ENCODE measurements at regions not wholly inside any gene's neighbourhood (a gene's known extent, or its start where the extent isn't known, plus 50 kb on each side); places are given as distances from the start of the nearest gene placed in this dataset.

DNA sequence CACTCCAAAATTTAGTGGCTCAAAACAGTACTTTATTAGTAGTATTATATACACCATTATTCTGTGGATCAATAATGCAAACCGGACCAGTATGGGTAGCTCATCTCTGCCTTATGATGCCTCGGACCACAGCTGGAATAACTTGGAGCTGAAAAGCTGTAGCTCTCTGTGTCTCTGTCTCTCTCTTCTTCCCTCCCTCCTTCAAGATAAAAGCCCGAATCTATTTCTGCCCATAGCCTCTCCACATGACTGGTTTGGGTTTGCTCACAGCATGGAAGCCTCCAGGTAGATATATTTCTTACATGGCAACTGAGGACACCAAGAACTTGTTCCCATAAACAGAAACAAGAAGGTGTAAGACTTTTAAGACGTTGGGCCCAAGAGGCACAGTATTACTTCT is 147.5 kb upstream of the TBCA start:
- peaks cover 4% of the 10 kb centered on the region; the same call in 1 of the 2 replicates for H3K9me3 Mint-ChIP-seq
- POLR2A ChIA-PET: no interaction called here
- peaks cover 11% of the 10 kb centered on the region for H3K27me3 Mint-ChIP-seq (ENCODE audit: low read depth)
- H3K4me3 Mint-ChIP-seq: no peak overlapping the region
- H3K27ac Mint-ChIP-seq: no peak overlapping the region
- ATAC-seq (peak; percentile 20), DNase-seq (ENCODE audit: low spot score) (no peak)
- CTCF ChIA-PET: no interaction called here
- no peaks in the 10 kb centered on the region for H3K36me3 Mint-ChIP-seq
- TF ChIP-seq, protein P1, sequence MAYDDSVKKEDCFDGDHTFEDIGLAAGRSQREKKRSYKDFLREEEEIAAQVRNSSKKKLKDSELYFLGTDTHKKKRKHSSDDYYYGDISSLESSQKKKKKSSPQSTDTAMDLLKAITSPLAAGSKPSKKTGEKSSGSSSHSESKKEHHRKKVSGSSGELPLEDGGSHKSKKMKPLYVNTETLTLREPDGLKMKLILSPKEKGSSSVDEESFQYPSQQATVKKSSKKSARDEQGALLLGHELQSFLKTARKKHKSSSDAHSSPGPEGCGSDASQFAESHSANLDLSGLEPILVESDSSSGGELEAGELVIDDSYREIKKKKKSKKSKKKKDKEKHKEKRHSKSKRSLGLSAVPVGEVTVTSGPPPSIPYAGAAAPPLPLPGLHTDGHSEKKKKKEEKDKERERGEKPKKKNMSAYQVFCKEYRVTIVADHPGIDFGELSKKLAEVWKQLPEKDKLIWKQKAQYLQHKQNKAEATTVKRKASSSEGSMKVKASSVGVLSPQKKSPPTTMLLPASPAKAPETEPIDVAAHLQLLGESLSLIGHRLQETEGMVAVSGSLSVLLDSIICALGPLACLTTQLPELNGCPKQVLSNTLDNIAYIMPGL (CRISPR knock-in tag; IDR thresholded peaks at IDR 0.05): no peak
- no peak for TF ChIP-seq ESRRA (CRISPR knock-in tag; IDR thresholded peaks at IDR 0.05; ENCODE audit: borderline replicate concordance)
- no peak for TF ChIP-seq PRRX2 (CRISPR knock-in tag; IDR thresholded peaks at IDR 0.05)
- no peak for TF ChIP-seq NR1H2 (CRISPR knock-in tag; IDR thresholded peaks at IDR 0.05)
- no peak for TF ChIP-seq ETV6 (CRISPR knock-in tag; IDR thresholded peaks at IDR 0.05)
- TF ChIP-seq, protein P2, sequence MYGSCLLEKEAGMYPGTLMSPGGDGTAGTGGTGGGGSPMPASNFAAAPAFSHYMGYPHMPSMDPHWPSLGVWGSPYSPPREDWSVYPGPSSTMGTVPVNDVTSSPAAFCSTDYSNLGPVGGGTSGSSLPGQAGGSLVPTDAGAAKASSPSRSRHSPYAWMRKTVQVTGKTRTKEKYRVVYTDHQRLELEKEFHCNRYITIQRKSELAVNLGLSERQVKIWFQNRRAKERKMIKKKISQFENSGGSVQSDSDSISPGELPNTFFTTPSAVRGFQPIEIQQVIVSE (CRISPR knock-in tag; IDR thresholded peaks at IDR 0.05; ENCODE audit: borderline replicate concordance): no peak
- TF ChIP-seq, protein P3, sequence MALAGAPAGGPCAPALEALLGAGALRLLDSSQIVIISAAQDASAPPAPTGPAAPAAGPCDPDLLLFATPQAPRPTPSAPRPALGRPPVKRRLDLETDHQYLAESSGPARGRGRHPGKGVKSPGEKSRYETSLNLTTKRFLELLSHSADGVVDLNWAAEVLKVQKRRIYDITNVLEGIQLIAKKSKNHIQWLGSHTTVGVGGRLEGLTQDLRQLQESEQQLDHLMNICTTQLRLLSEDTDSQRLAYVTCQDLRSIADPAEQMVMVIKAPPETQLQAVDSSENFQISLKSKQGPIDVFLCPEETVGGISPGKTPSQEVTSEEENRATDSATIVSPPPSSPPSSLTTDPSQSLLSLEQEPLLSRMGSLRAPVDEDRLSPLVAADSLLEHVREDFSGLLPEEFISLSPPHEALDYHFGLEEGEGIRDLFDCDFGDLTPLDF (CRISPR knock-in tag; IDR thresholded peaks at IDR 0.05): no peak
- peaks cover 24% of the 10 kb centered on the region for H3K4me1 Mint-ChIP-seq

DNA sequence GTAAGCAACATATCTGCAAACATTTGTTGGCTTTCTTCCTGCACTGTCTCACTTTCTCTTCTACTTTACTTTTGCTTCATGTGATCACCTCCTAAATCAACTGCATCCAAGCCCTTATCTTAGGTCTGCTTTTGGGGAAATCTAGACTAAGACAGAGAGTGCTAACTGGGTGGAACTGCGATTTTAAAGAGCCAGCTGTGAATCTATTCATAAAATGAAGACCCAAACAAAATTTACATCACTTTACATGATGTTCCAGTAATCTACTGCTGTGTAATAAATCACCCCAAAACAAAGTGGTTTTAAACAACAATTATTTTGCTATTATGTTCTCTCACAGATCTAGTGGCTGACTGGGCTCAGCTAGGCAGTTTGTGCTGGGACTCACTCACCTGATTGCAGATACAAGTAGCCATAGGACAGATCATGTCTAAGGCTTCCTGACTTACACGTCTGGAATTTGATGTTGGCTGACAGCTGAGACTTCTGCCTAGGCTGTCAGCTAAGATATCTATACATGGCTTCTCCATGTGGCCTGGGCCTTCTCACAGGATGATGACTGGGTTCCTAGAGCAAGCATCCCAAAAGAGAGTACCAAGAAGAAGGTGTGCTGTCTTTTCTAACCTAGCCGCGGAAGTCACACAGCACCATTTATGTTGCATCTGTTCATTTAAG is 145.1 kb upstream of the TBCA start:
- CTCF ChIA-PET: no interaction called here
- no peak overlapping the region for H3K27ac Mint-ChIP-seq
- peaks cover 3% of the 10 kb centered on the region; the same call in 1 of the 2 replicates for H3K27me3 Mint-ChIP-seq (ENCODE audit: low read depth)
- peaks cover 20% of the 10 kb centered on the region for H3K4me1 Mint-ChIP-seq
- ATAC-seq (no peak), DNase-seq (ENCODE audit: low spot score) (no peak)
- H3K9me3 Mint-ChIP-seq: no peaks in the 10 kb centered on the region
- no peaks in the 10 kb centered on the region for H3K36me3 Mint-ChIP-seq
- H3K4me3 Mint-ChIP-seq: no peak overlapping the region
- no peak for TF ChIP-seq ETV6 (CRISPR knock-in tag; IDR thresholded peaks at IDR 0.05)
- no peak for TF ChIP-seq GRHL2 (CRISPR knock-in tag; IDR thresholded peaks at IDR 0.05; ENCODE audit: insufficient replicate concordance, severe bottlenecking)
- no peak for TF ChIP-seq PRRX2 (CRISPR knock-in tag; IDR thresholded peaks at IDR 0.05)
- no peak for TF ChIP-seq NR2C2 (CRISPR knock-in tag; IDR thresholded peaks at IDR 0.05)
- TF ChIP-seq FOXJ3 (CRISPR knock-in tag; IDR thresholded peaks at IDR 0.05; ENCODE audit: borderline replicate concordance): no peak
- TF ChIP-seq, protein P4, sequence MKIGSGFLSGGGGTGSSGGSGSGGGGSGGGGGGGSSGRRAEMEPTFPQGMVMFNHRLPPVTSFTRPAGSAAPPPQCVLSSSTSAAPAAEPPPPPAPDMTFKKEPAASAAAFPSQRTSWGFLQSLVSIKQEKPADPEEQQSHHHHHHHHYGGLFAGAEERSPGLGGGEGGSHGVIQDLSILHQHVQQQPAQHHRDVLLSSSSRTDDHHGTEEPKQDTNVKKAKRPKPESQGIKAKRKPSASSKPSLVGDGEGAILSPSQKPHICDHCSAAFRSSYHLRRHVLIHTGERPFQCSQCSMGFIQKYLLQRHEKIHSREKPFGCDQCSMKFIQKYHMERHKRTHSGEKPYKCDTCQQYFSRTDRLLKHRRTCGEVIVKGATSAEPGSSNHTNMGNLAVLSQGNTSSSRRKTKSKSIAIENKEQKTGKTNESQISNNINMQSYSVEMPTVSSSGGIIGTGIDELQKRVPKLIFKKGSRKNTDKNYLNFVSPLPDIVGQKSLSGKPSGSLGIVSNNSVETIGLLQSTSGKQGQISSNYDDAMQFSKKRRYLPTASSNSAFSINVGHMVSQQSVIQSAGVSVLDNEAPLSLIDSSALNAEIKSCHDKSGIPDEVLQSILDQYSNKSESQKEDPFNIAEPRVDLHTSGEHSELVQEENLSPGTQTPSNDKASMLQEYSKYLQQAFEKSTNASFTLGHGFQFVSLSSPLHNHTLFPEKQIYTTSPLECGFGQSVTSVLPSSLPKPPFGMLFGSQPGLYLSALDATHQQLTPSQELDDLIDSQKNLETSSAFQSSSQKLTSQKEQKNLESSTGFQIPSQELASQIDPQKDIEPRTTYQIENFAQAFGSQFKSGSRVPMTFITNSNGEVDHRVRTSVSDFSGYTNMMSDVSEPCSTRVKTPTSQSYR (CRISPR knock-in tag; IDR thresholded peaks at IDR 0.05): no peak
- TF ChIP-seq, protein P5, sequence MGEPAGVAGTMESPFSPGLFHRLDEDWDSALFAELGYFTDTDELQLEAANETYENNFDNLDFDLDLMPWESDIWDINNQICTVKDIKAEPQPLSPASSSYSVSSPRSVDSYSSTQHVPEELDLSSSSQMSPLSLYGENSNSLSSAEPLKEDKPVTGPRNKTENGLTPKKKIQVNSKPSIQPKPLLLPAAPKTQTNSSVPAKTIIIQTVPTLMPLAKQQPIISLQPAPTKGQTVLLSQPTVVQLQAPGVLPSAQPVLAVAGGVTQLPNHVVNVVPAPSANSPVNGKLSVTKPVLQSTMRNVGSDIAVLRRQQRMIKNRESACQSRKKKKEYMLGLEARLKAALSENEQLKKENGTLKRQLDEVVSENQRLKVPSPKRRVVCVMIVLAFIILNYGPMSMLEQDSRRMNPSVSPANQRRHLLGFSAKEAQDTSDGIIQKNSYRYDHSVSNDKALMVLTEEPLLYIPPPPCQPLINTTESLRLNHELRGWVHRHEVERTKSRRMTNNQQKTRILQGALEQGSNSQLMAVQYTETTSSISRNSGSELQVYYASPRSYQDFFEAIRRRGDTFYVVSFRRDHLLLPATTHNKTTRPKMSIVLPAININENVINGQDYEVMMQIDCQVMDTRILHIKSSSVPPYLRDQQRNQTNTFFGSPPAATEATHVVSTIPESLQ (CRISPR knock-in tag; IDR thresholded peaks at IDR 0.05): no peak
- TF ChIP-seq, protein P6, sequence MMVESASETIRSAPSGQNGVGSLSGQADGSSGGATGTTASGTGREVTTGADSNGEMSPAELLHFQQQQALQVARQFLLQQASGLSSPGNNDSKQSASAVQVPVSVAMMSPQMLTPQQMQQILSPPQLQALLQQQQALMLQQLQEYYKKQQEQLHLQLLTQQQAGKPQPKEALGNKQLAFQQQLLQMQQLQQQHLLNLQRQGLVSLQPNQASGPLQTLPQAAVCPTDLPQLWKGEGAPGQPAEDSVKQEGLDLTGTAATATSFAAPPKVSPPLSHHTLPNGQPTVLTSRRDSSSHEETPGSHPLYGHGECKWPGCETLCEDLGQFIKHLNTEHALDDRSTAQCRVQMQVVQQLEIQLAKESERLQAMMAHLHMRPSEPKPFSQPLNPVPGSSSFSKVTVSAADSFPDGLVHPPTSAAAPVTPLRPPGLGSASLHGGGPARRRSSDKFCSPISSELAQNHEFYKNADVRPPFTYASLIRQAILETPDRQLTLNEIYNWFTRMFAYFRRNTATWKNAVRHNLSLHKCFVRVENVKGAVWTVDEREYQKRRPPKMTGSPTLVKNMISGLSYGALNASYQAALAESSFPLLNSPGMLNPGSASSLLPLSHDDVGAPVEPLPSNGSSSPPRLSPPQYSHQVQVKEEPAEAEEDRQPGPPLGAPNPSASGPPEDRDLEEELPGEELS (CRISPR knock-in tag; IDR thresholded peaks at IDR 0.05): no peak
- POLR2A ChIA-PET: no interaction called here
